ENCODE measurements at regions not wholly inside any gene's neighbourhood (a gene's known extent, or its start where the extent isn't known, plus 50 kb on each side); places are given as distances from the start of the nearest gene placed in this dataset.

- TF ChIP-seq CTCF (conservative IDR thresholded peaks at IDR 0.05 in 1 of 2, IDR thresholded peaks at IDR 0.05 in 1 of 2; ENCODE audit: extremely low read depth in 1 of 2, insufficient read depth in 1 of 2, low read depth in 1 of 2, low read length in 2 of 2) (no peak), EZH2 (IDR thresholded peaks at IDR 0.05; ENCODE audit: borderline replicate concordance, low read length) (no peak)
These were observed 214.1 kb upstream of the CTNNB1 start for GRCh38 chr3:40985195-40985594.
